ENCODE measurements at regions not wholly inside any gene's neighbourhood (a gene's known extent, or its start where the extent isn't known, plus 50 kb on each side); places are given as distances from the start of the nearest gene placed in this dataset.
A peak's percentile ranks its signal among the peaks of the same experiment; 100 is the strongest.

GRCh38 chr3:13167829-13168228 lies 94.6 kb upstream of the IQSEC1 start:
- no peak for DNase-seq

GRCh38 chr3:13167064-13167743 lies 94.0 kb upstream of the IQSEC1 start:
- DNase-seq: no peak

- no peak for DNase-seq
These were observed 93.2 kb upstream of the IQSEC1 start for GRCh38 chr3:13166243-13167063.

- DNase-seq: no peak
These were observed 92.3 kb upstream of the IQSEC1 start for GRCh38 chr3:13165576-13165975.

- no peak for DNase-seq
These were observed 91.8 kb upstream of the IQSEC1 start for GRCh38 chr3:13164893-13165492.

GRCh38 chr3:13163848-13164382 lies 90.7 kb upstream of the IQSEC1 start:
- no peak for DNase-seq

GRCh38 chr3:13162549-13163320 lies 89.5 kb upstream of the IQSEC1 start:
- DNase-seq: no peak

GRCh38 chr3:13161771-13162535 lies 88.7 kb upstream of the IQSEC1 start:
- DNase-seq: no peak

- DNase-seq: no peak
These were observed 88.0 kb upstream of the IQSEC1 start for GRCh38 chr3:13161021-13161759.

GRCh38 chr3:13160619-13161018 lies 87.4 kb upstream of the IQSEC1 start:
- DNase-seq: no peak

GRCh38 chr3:13159890-13160289 lies 86.7 kb upstream of the IQSEC1 start:
- no peak for DNase-seq

- no peak for DNase-seq
These were observed 85.6 kb upstream of the IQSEC1 start for GRCh38 chr3:13158871-13159270.

- no peak for DNase-seq
These were observed 85.2 kb upstream of the IQSEC1 start for GRCh38 chr3:13158408-13158807.

- DNase-seq: no peak
These were observed 84.8 kb upstream of the IQSEC1 start for GRCh38 chr3:13157986-13158385.

- no peak for DNase-seq
These were observed 79.8 kb upstream of the IQSEC1 start for GRCh38 chr3:13152826-13153710.

- no peak for DNase-seq
These were observed 77.4 kb upstream of the IQSEC1 start for GRCh38 chr3:13150624-13151023.

GRCh38 chr3:13149330-13150108 lies 76.3 kb upstream of the IQSEC1 start:
- peak; percentile 28 for DNase-seq

GRCh38 chr3:13148561-13149329 lies 75.5 kb upstream of the IQSEC1 start:
- peak; percentile 24 for DNase-seq

GRCh38 chr3:13148126-13148525 lies 74.9 kb upstream of the IQSEC1 start:
- no peak for DNase-seq
